Suprapubic skin (tissue), 3 donors: ENCODE measurements at regions not wholly inside any gene's neighbourhood (a gene's known extent, or its start where the extent isn't known, plus 50 kb on each side); places are given as distances from the start of the nearest gene placed in this dataset.

Source experiments
- CTCF ChIP-seq, 2 donors: fragments of 200-600 bp in 1 of 2; fragments of 450-650 bp in 1 of 2; sonication (generic) in 1 of 2; IDR thresholded peaks; one replicate each; pipeline ENCODE4 v1.5.1; 2016 to 2019; ENCODE audit warnings: antibody characterized with exemption in 2 of 2, mild to moderate bottlenecking in 1 of 2, moderate library complexity in 1 of 2
- EP300 ChIP-seq: sonication (generic); formaldehyde crosslinking; IDR thresholded peaks from one replicate; pipeline ENCODE4 v1.6.1; 2017; ENCODE audit warnings: antibody characterized with exemption

GRCh38 chr3:43790060-43790459 lies 99.3 kb downstream of the ABHD5 start:
- TF ChIP-seq CTCF (IDR thresholded peaks at IDR 0.05) (no peak), EP300 (no peak)
